ENCODE measurements at regions not wholly inside any gene's neighbourhood (a gene's known extent, or its start where the extent isn't known, plus 50 kb on each side); places are given as distances from the start of the nearest gene placed in this dataset.
"Not testable (repeated sequence)": the region's sequence is repeated elsewhere in the genome, so short reads cannot be mapped to it uniquely, and the experiment has no call there.

GRCh38 chr5:7310656-7311055 is 85.3 kb upstream of the ADCY2 start:
- not testable (repeated sequence) for H3K27me3 Mint-ChIP-seq (ENCODE audit: low read depth); H3K9me3 Mint-ChIP-seq; H3K36me3 Mint-ChIP-seq (ENCODE audit: insufficient read depth in 2 of 2); DNase-seq; H3K4me3 Mint-ChIP-seq; H3K27ac Mint-ChIP-seq; ATAC-seq (replicated peaks in 1 of 2); H3K4me1 Mint-ChIP-seq (ENCODE audit: low read depth)

GRCh38 chr5:7315118-7315517 is 80.8 kb upstream of the ADCY2 start:
- Mint-ChIP-seq H3K27me3 (ENCODE audit: low read depth) (peaks cover 8% of the 10 kb centered on the region), H3K27ac (no peak overlapping the region), H3K36me3 (ENCODE audit: insufficient read depth in 2 of 2) (no peaks in the 10 kb centered on the region), H3K9me3 (peaks cover 0 to 3% of the 10 kb centered on the region in 2 donors), H3K4me3 (no peak overlapping the region), H3K4me1 (ENCODE audit: low read depth) (no peaks in the 10 kb centered on the region)
- ATAC-seq (replicated peaks in 1 of 2) (no peak), DNase-seq (no peak)

GRCh38 chr5:7317751-7318150 is 78.2 kb upstream of the ADCY2 start:
- no peaks in the 10 kb centered on the region for H3K36me3 Mint-ChIP-seq (ENCODE audit: insufficient read depth in 2 of 2)
- DNase-seq (no peak), ATAC-seq (replicated peaks in 1 of 2) (no peak)
- H3K27ac Mint-ChIP-seq = no peak overlapping the region
- H3K9me3 Mint-ChIP-seq = peaks cover 0 to 3% of the 10 kb centered on the region in 2 donors
- H3K27me3 Mint-ChIP-seq (ENCODE audit: low read depth) = peaks cover 8% of the 10 kb centered on the region
- no peaks in the 10 kb centered on the region for H3K4me1 Mint-ChIP-seq (ENCODE audit: low read depth)
- no peak overlapping the region for H3K4me3 Mint-ChIP-seq

- Mint-ChIP-seq H3K27me3 (ENCODE audit: low read depth) (peaks cover under 1% of the 10 kb centered on the region), H3K36me3 (ENCODE audit: insufficient read depth in 2 of 2) (no peaks in the 10 kb centered on the region), H3K9me3 (no peaks in the 10 kb centered on the region), H3K4me1 (ENCODE audit: low read depth) (no peaks in the 10 kb centered on the region), H3K4me3 (no peak overlapping the region), H3K27ac (no peak overlapping the region)
- no peak for ATAC-seq (replicated peaks in 1 of 2)
- no peak for DNase-seq
These were observed 75.1 kb upstream of the ADCY2 start for GRCh38 chr5:7320701-7321301.

GRCh38 chr5:7321724-7322123 is 74.2 kb upstream of the ADCY2 start:
- no peak overlapping the region for H3K27ac Mint-ChIP-seq
- H3K9me3 Mint-ChIP-seq = no peaks in the 10 kb centered on the region
- H3K4me3 Mint-ChIP-seq = no peak overlapping the region
- no peaks in the 10 kb centered on the region for H3K36me3 Mint-ChIP-seq (ENCODE audit: insufficient read depth in 2 of 2)
- ATAC-seq (replicated peaks in 1 of 2) = no peak
- H3K27me3 Mint-ChIP-seq (ENCODE audit: low read depth) = no peaks in the 10 kb centered on the region
- DNase-seq = no peak
- H3K4me1 Mint-ChIP-seq (ENCODE audit: low read depth) = no peaks in the 10 kb centered on the region

- Mint-ChIP-seq H3K27ac (no peak overlapping the region), H3K36me3 (ENCODE audit: insufficient read depth in 2 of 2) (no peaks in the 10 kb centered on the region), H3K4me3 (no peak overlapping the region), H3K9me3 (no peaks in the 10 kb centered on the region), H3K4me1 (ENCODE audit: low read depth) (no peaks in the 10 kb centered on the region), H3K27me3 (ENCODE audit: low read depth) (no peaks in the 10 kb centered on the region)
- no peak for ATAC-seq (replicated peaks in 1 of 2)
- no peak for DNase-seq
These were observed 71.0 kb upstream of the ADCY2 start for GRCh38 chr5:7324919-7325318.

GRCh38 chr5:7325975-7326913 is 69.7 kb upstream of the ADCY2 start:
- DNase-seq (no peak), ATAC-seq (replicated peaks in 1 of 2) (no peak)
- no peaks in the 10 kb centered on the region for H3K4me1 Mint-ChIP-seq (ENCODE audit: low read depth)
- H3K36me3 Mint-ChIP-seq (ENCODE audit: insufficient read depth in 2 of 2) = no peaks in the 10 kb centered on the region
- no peaks in the 10 kb centered on the region for H3K9me3 Mint-ChIP-seq
- H3K27ac Mint-ChIP-seq = no peak overlapping the region
- H3K4me3 Mint-ChIP-seq = no peak overlapping the region
- H3K27me3 Mint-ChIP-seq (ENCODE audit: low read depth) = no peaks in the 10 kb centered on the region

GRCh38 chr5:7329141-7329540 is 66.8 kb upstream of the ADCY2 start:
- no peaks in the 10 kb centered on the region for H3K27me3 Mint-ChIP-seq (ENCODE audit: low read depth)
- H3K9me3 Mint-ChIP-seq = peaks cover 0 to 2% of the 10 kb centered on the region in 2 donors
- no peak for DNase-seq
- H3K4me1 Mint-ChIP-seq (ENCODE audit: low read depth) = no peaks in the 10 kb centered on the region
- ATAC-seq (replicated peaks in 1 of 2) = no peak
- no peaks in the 10 kb centered on the region for H3K36me3 Mint-ChIP-seq (ENCODE audit: insufficient read depth in 2 of 2)
- H3K27ac Mint-ChIP-seq = no peak overlapping the region
- no peak overlapping the region for H3K4me3 Mint-ChIP-seq

- DNase-seq = no peak
- peak in 1 of 2 donors; percentile 23 for ATAC-seq (replicated peaks in 1 of 2)
- H3K4me3 Mint-ChIP-seq = no peak overlapping the region
These were observed 66.2 kb upstream of the ADCY2 start for GRCh38 chr5:7329712-7330111.

GRCh38 chr5:7330256-7330655 is 65.7 kb upstream of the ADCY2 start:
- ATAC-seq (replicated peaks in 1 of 2) (no peak), DNase-seq (no peak)
- Mint-ChIP-seq H3K27me3 (ENCODE audit: low read depth) (no peaks in the 10 kb centered on the region), H3K36me3 (ENCODE audit: insufficient read depth in 2 of 2) (no peaks in the 10 kb centered on the region), H3K27ac (no peak overlapping the region), H3K9me3 (peaks cover 0 to 2% of the 10 kb centered on the region in 2 donors), H3K4me1 (ENCODE audit: low read depth) (no peaks in the 10 kb centered on the region), H3K4me3 (no peak overlapping the region)

More at GRCh38 chr5:7329712-7330111, 66.2 kb upstream of the ADCY2 start:
- H3K9me3 Mint-ChIP-seq = peaks cover 0 to 2% of the 10 kb centered on the region in 2 donors
- H3K4me1 Mint-ChIP-seq (ENCODE audit: low read depth) = no peaks in the 10 kb centered on the region
- no peaks in the 10 kb centered on the region for H3K27me3 Mint-ChIP-seq (ENCODE audit: low read depth)
- no peaks in the 10 kb centered on the region for H3K36me3 Mint-ChIP-seq (ENCODE audit: insufficient read depth in 2 of 2)
- H3K27ac Mint-ChIP-seq = no peak overlapping the region

GRCh38 chr5:7331131-7331530 is 64.8 kb upstream of the ADCY2 start:
- H3K27ac Mint-ChIP-seq = no peak overlapping the region
- ATAC-seq (replicated peaks in 1 of 2) (no peak), DNase-seq (no peak)
- no peaks in the 10 kb centered on the region for H3K4me1 Mint-ChIP-seq (ENCODE audit: low read depth)
- H3K9me3 Mint-ChIP-seq = peaks cover 0 to 2% of the 10 kb centered on the region in 2 donors
- H3K27me3 Mint-ChIP-seq (ENCODE audit: low read depth) = no peaks in the 10 kb centered on the region
- H3K4me3 Mint-ChIP-seq = no peak overlapping the region
- no peaks in the 10 kb centered on the region for H3K36me3 Mint-ChIP-seq (ENCODE audit: insufficient read depth in 2 of 2)
